Testis (tissue), 2 donors: ENCODE measurements at regions not wholly inside any gene's neighbourhood (a gene's known extent, or its start where the extent isn't known, plus 50 kb on each side); places are given as distances from the start of the nearest gene placed in this dataset.

ENCODE experiments used
- CTCF ChIP-seq, 3 experiments: fragments of 450-650 bp in 2 of 3; fragments of 200-600 bp in 1 of 3; sonication (generic) in 1 of 3; IDR thresholded peaks; one replicate each; pipeline ENCODE4 v1.5.1; 2016 to 2019; ENCODE audit warnings: antibody characterized with exemption in 3 of 3, mild to moderate bottlenecking in 2 of 3, moderate library complexity in 1 of 3
- POLR2A ChIP-seq: fragments of 450-650 bp; IDR thresholded peaks from one replicate; pipeline ENCODE4 v1.6.1; 2017; ENCODE audit warnings: antibody characterized with exemption, mild to moderate bottlenecking, moderate library complexity

- TF ChIP-seq CTCF (IDR thresholded peaks at IDR 0.05) (no peak), POLR2A (no peak)
These were observed 105.7 kb upstream of the GPC1 start for GRCh38 chr2:240329778-240330177.
